HUES6 (cell line): ENCODE measurements at regions not wholly inside any gene's neighbourhood (a gene's known extent, or its start where the extent isn't known, plus 50 kb on each side); places are given as distances from the start of the nearest gene placed in this dataset.

ENCODE experiments used
- H3K27ac ChIP-seq: 2 replicates; pipeline ENCODE4 v1.7.0; 2013; ENCODE audit warnings: low read depth, mild to moderate bottlenecking, low read length, inconsistent platforms
- H3K27me3 ChIP-seq: 2 replicates; pipeline ENCODE4 v1.6.1; 2013; ENCODE audit warnings: low read length; ENCODE audit not compliant: control insufficient read depth, insufficient read depth
- H3K36me3 ChIP-seq: 2 replicates; pipeline ENCODE4 v1.6.1; 2013; ENCODE audit warnings: low read length; ENCODE audit not compliant: control insufficient read depth, insufficient read depth
- H3K4me1 ChIP-seq: 2 replicates; pipeline ENCODE4 v1.6.1; 2013; ENCODE audit warnings: low read length; ENCODE audit not compliant: control insufficient read depth, insufficient read depth
- H3K4me3 ChIP-seq: 2 replicates; pipeline ENCODE4 v1.5.1; 2013; ENCODE audit warnings: low read depth, low read length
- H3K9ac ChIP-seq: one replicate; pipeline ENCODE4 v1.6.1; 2013; ENCODE audit warnings: mild to moderate bottlenecking, low read length
- H3K9me3 ChIP-seq: 2 replicates; pipeline ENCODE4 v1.6.1; 2013; ENCODE audit warnings: low read depth, low read length; ENCODE audit not compliant: control insufficient read depth, insufficient read depth

DNA sequence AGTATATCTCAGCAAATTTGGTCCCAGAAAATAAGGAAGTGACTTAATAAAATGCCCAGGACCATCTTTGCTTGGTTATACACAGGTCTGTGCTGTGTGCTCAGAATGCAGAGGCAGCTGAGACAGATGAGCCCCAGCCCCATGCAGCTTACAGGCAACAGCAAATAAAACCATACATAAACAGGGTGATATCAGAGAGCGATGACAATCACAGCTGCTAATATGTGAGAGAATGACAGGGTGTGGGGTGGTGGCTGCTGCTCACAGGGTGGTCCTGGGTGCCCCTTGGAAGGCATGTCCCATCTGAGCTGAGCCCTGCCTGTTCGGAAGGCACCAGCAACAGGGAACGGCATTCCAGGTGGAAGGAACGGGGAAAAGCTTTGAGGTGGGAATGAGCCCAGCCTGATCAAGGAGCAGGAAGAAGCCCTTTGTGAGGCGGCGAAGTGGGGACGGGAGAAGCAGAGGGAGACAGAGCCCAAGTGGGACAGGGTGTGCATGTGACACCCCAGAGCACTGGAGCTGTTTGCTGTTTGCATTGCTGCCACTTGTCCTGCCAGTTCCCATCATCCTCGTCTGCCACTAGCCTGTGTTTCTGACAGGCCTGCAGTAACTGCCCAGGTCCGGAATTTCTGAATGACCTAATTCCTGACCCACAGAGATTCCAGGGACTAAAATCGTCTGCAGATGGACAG lies 150.5 kb downstream of the KATNIP start:
- H3K9ac ChIP-seq, result no peak overlapping the region
- H3K27ac ChIP-seq, result no peak overlapping the region
- peaks cover 19% of the 10 kb centered on the region for H3K4me1 ChIP-seq
- H3K9me3 ChIP-seq, result no peaks in the 10 kb centered on the region
- peaks cover 4% of the 10 kb centered on the region; the same call in 1 of the 2 replicates for H3K36me3 ChIP-seq
- no peak overlapping the region for H3K4me3 ChIP-seq
- no peaks in the 10 kb centered on the region for H3K27me3 ChIP-seq

DNA sequence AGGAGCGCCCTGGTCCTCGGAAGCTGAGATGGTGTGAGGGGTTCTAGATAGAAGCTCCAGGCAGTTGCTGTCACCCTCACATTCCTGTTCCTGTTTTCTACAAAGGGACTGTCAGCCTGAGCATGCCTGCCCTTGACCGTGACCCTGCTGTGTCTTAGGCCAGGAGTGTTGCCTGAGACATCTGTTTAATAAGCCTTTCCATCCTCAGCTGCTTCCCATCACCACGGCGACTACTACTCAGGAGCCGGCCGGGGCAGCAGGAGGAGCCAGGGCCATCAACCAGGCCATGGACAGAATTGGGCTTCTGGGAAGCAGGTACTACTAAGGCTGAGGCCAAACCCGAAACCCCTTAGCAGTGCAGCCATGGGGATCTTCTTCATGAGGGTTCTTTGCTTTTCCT lies 151.4 kb downstream of the KATNIP start:
- no peak overlapping the region for H3K9ac ChIP-seq
- peaks cover 19% of the 10 kb centered on the region for H3K4me1 ChIP-seq
- no peaks in the 10 kb centered on the region for H3K27me3 ChIP-seq
- no peak overlapping the region for H3K27ac ChIP-seq
- H3K4me3 ChIP-seq, result no peak overlapping the region
- H3K9me3 ChIP-seq, result no peaks in the 10 kb centered on the region
- H3K36me3 ChIP-seq, result peaks cover 4% of the 10 kb centered on the region; the same call in 1 of the 2 replicates

DNA sequence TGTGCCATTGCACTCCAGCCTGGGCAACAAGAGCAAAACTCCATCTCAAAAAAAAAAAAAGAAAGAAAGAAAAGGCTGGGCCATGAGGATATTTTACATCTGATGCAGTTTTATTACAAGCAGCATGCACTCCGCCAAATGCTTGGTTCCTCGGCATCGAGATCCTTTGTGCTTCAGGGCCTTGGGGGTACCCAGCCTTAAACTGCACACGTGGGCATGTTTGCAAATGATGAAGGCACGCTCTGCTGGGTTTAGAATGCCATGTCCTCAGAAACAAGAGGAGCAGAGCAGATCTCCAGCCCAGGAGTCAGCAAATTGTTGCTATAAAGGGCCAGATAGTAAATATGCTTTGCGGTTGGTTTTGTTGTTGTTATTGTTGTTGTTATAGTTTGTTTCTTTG lies 153.2 kb downstream of the KATNIP start:
- H3K9me3 ChIP-seq, result no peaks in the 10 kb centered on the region; the same call in 1 of the 2 replicates
- no peak overlapping the region for H3K27ac ChIP-seq
- H3K27me3 ChIP-seq, result no peaks in the 10 kb centered on the region
- H3K4me3 ChIP-seq, result no peak overlapping the region
- peaks cover 19% of the 10 kb centered on the region for H3K4me1 ChIP-seq
- H3K36me3 ChIP-seq, result peaks cover 4% of the 10 kb centered on the region; the same call in 1 of the 2 replicates
- H3K9ac ChIP-seq, result no peak overlapping the region

DNA sequence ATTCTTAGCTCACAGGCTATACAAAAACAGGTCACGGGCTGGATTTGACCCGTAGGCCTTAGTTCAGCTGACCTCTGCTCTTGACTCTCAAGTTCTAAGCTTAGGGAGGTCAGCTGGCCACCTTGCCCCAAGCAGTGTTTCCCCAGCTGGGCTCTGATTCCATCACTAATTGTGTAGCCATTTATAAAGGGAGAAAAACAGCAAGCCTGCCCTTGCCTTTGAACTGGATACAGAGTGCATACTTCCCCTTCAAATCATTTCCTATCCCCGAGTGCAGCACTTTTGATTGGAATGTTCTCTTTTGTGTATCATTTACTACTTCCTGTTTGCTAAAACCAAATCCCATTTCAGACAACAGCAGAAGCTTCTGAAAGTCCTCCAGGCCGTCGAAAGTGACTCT lies 153.6 kb downstream of the KATNIP start:
- peaks cover 5% of the 10 kb centered on the region for H3K36me3 ChIP-seq
- peaks cover 17% of the 10 kb centered on the region for H3K4me1 ChIP-seq
- H3K9ac ChIP-seq, result no peak overlapping the region
- no peaks in the 10 kb centered on the region; the same call in 1 of the 2 replicates for H3K9me3 ChIP-seq
- no peaks in the 10 kb centered on the region for H3K27me3 ChIP-seq
- H3K4me3 ChIP-seq, result no peak overlapping the region
- no peak overlapping the region for H3K27ac ChIP-seq

DNA sequence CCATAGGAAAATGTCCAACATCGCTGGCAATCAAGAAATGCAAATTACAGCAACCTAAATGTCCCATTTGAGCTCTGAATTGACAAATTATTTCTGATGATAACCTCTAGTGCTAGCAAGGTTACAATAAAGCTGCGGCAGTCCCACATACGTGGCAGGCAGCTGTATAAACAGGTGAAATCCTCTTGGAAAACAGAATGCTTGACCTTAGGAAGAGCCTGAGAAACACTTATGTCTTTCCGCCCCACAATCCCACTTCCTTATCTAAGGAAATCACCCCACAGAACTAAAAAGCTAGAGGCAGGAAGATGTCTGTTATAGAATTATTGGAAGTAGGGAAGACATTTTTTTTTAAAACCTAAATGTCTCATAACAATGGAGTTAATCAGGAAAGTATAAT lies 154.3 kb downstream of the KATNIP start:
- Histone ChIP-seq H3K9me3 (no peaks in the 10 kb centered on the region; the same call in 1 of the 2 replicates), H3K4me3 (no peak overlapping the region), H3K4me1 (peaks cover 16% of the 10 kb centered on the region), H3K9ac (no peak overlapping the region), H3K27ac (no peak overlapping the region), H3K27me3 (no peaks in the 10 kb centered on the region), H3K36me3 (peaks cover 9% of the 10 kb centered on the region)

DNA sequence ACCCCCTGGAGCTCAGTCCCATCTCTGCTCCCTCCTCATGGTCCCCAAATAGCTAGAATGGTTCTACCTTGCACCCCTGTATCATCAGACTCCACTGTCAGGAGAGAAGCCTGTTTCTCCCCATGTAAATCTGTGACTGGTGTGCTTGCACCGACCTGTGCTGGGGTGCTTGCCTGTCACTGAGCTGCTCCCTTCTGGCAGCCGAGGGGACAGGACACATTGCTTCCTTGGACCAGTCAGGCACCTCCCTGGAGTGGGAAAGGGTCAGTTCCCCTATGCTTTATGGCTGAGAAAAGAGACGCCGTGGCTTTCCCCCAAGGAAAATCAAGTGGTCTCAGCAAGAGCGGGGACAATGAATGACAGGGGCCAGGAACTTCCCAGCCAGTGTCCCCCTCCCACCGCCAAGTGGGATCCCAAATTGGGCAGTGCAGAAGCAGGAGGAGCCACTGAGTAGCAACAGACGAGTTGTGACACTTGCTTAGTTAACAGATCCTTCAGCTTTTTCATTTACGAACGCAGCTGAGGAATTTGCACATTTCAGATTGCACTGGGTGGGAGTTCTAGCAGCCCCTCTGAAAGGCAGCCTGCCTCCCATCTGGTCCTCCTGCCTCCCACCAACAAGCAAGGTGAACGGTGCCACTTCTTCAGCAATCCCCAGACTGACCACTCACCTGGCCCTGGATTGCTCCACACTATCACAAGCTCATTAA lies 156.4 kb downstream of the KATNIP start:
- H3K27me3 ChIP-seq, result no peaks in the 10 kb centered on the region
- no peak overlapping the region for H3K4me3 ChIP-seq
- no peak overlapping the region for H3K27ac ChIP-seq
- no peaks in the 10 kb centered on the region; the same call in 1 of the 2 replicates for H3K9me3 ChIP-seq
- H3K4me1 ChIP-seq, result peaks cover 12% of the 10 kb centered on the region; the same call in 1 of the 2 replicates
- H3K9ac ChIP-seq, result no peak overlapping the region
- H3K36me3 ChIP-seq, result peaks cover 12% of the 10 kb centered on the region

DNA sequence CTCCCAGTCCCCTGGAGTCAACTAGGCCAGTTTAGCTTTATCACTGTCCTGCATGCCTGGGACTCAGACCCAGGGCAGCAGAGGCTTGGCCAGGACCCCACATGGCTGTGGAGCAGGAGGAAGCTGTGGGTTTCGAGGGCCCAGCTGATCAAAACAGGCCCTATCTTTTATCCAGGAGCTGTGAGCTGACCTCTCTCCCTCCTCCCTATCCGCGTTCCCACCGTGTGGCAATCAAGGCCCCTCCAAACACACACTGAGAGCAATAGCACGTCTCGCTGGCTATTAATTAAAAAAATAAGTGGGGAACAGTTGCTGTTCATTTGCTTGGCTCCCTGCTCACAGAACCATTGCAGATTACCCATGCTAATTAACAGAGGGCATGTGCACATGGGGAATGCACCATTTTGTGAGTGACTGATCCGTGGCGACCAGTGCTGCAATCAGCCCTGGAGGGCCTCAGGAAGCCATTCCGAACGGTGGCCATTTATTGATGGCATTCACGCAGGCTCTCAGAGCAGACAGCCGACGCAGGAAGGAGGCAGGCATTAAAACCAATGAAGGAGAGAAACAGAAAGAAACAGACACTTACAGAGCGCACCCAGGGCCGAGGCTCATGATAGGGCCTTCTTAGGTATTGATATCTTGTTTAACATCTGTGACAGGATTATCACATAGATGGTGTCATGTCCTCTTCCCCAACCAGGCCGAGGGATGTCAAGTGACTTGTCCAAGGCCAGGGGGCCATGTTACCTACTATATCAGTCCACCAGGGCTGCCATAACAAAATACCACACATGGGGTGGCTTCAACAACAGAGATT lies 157.1 kb downstream of the KATNIP start:
- Histone ChIP-seq H3K36me3 (peaks cover 12% of the 10 kb centered on the region), H3K4me1 (peaks cover 15% of the 10 kb centered on the region; the same call in 1 of the 2 replicates), H3K27ac (no peak overlapping the region), H3K9ac (no peak overlapping the region), H3K9me3 (no peaks in the 10 kb centered on the region; the same call in 1 of the 2 replicates), H3K27me3 (no peaks in the 10 kb centered on the region), H3K4me3 (no peak overlapping the region)

DNA sequence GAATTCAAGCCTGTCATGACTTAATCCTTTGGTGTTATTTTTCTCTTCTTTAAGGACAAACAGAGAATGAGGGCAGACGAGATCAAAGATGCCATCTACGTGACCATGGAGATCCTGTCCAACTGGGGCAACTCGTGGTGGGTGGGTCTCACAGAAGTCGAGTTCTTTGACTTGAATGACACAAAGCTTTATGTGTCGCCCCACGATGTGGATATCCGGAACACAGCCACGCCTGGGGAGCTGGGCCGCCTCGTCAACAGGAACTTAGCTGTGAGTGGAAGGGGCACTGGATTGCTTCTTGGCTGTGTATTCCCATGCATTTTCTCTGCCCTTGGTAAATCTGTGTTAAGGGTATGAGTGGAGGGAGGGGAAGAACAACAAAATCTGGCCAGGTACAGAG lies 158.7 kb downstream of the KATNIP start:
- Histone ChIP-seq H3K9ac (no peak overlapping the region), H3K27me3 (no peaks in the 10 kb centered on the region), H3K36me3 (peaks cover 12% of the 10 kb centered on the region), H3K4me3 (no peak overlapping the region), H3K9me3 (no peaks in the 10 kb centered on the region; the same call in 1 of the 2 replicates), H3K27ac (no peak overlapping the region), H3K4me1 (peaks cover 10% of the 10 kb centered on the region; the same call in 1 of the 2 replicates)

DNA sequence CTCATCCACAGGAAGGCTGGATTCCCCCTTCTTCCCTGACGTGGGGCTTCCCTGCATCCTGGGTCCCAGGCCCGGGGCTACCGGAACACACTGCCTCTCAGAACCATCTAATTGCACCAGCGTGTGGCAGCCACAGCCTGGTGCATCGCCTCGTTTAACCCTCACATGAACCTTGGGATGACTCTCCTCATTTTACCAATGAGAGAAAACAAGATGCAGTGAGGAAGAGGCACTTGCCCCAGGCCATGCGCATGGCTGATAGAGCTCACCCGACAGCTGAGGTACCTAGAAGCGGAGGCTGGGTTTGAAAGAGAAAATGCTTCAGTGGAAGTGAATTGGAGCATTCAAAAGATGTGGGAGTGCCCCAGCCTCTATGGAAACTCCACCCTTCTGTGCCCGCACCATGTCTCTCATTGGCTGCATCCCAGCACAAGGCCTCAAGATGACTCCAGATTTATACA lies 162.3 kb downstream of the KATNIP start:
- Histone ChIP-seq H3K9ac (no peak overlapping the region), H3K27ac (no peak overlapping the region), H3K4me1 (peaks cover 5% of the 10 kb centered on the region; the same call in 1 of the 2 replicates), H3K27me3 (no peaks in the 10 kb centered on the region), H3K4me3 (no peak overlapping the region), H3K36me3 (peaks cover 7% of the 10 kb centered on the region), H3K9me3 (no peaks in the 10 kb centered on the region; the same call in 1 of the 2 replicates)

DNA sequence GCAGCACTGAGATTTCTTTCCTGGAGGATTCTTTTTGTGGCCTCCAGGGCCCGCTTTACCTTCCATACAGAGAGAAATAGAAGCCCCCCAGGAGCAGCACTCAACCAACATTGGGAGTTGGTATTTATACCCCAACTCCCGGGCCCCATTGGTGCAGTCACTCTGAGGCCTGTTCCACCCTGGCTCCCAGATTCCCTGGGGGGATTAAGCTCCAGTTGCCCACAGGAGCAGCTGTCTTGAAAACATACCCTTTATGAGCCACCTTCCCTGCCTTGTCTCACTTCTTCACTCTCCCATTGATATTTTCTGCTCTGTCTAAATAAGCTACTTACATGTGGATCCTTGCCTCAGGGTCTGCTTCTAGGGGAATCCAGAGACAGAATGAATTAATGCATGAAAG lies 167.8 kb downstream of the KATNIP start:
- no peak overlapping the region for H3K27ac ChIP-seq
- H3K4me3 ChIP-seq, result no peak overlapping the region
- H3K9me3 ChIP-seq, result no peaks in the 10 kb centered on the region
- peaks cover 27% of the 10 kb centered on the region; the same call in 1 of the 2 replicates for H3K4me1 ChIP-seq
- no peaks in the 10 kb centered on the region for H3K27me3 ChIP-seq
- peaks cover 6% of the 10 kb centered on the region; the same call in 1 of the 2 replicates for H3K36me3 ChIP-seq
- H3K9ac ChIP-seq, result no peak overlapping the region
